GM10248 (cell line): ENCODE measurements at regions not wholly inside any gene's neighbourhood (a gene's known extent, or its start where the extent isn't known, plus 50 kb on each side); places are given as distances from the start of the nearest gene placed in this dataset.

Experiments used
- CTCF ChIA-PET: fragments of 300-600 bp; sonication (Branson Sonifier 250); formaldehyde crosslinking; extraction: SDS; loops from one replicate; lab custom pipeline; 2021; ENCODE audit warnings: antibody characterized with exemption; lab: Yijun Ruan, JAX
- POLR2A ChIA-PET: fragments of 350-650 bp; sonication (Branson Sonifier 250); formaldehyde crosslinking; extraction: SDS; loops from one replicate; lab custom pipeline; 2020; ENCODE audit warnings: antibody characterized with exemption; lab: Yijun Ruan, JAX
- DNase-seq: peaks from one replicate; pipeline ENCODE4 v3.0.0; 2012; ENCODE audit errors: extremely low spot score
- TF ChIP-seq, protein P1 (sequence below): IDR thresholded peaks from 2 replicates; pipeline ENCODE4 v1.5.1; 2012; ENCODE audit warnings: mild to moderate bottlenecking, low read depth; ENCODE audit errors: extremely low read depth, missing control alignments, control extremely low read depth

DNA sequence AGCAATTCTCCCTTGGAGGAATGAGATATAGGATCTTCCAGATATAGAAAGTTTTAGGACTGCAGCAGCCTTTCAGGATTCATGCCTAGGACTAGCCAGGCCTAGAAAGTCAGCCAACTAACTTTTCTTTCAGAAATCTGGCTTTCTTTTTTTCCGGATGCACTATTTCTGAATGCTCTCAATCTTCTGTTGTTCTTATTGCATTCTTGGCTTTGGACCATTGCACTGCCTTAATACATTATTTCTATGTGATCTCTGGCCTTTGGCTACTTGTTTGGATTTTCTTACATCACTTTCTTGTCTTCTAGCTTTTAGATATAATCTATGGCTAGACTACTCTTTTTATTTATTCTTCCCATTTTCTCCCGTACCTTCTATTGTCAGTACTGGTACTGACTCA, 813.1 kb upstream of the HTR2C start:
- no peak for DNase-seq
- CTCF ChIA-PET = no interaction called here
- POLR2A ChIA-PET = no interaction called here
- TF ChIP-seq, protein P1, sequence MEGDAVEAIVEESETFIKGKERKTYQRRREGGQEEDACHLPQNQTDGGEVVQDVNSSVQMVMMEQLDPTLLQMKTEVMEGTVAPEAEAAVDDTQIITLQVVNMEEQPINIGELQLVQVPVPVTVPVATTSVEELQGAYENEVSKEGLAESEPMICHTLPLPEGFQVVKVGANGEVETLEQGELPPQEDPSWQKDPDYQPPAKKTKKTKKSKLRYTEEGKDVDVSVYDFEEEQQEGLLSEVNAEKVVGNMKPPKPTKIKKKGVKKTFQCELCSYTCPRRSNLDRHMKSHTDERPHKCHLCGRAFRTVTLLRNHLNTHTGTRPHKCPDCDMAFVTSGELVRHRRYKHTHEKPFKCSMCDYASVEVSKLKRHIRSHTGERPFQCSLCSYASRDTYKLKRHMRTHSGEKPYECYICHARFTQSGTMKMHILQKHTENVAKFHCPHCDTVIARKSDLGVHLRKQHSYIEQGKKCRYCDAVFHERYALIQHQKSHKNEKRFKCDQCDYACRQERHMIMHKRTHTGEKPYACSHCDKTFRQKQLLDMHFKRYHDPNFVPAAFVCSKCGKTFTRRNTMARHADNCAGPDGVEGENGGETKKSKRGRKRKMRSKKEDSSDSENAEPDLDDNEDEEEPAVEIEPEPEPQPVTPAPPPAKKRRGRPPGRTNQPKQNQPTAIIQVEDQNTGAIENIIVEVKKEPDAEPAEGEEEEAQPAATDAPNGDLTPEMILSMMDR = no peak

DNA sequence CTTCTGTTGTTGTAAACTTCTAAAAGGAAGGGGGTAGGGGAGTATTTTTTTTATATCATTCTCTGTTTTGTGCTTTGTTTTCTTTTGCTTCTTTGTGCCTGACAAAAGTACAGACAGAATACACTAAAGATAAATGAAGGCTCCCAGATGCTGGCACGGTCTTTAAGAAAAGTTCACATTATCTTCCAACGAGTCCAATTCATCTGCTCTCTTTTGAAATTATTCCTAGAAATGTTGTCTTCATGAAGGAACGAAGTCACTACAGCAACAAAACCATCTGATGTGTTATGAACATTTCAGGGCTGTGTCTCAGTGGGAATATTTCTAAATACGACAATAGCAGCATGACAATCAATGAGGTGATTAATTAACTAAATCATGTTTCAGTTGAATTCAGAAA, 813.8 kb upstream of the HTR2C start:
- DNase-seq = no peak
- CTCF ChIA-PET = no interaction called here
- POLR2A ChIA-PET = no interaction called here
- TF ChIP-seq, protein P1 = no peak

DNA sequence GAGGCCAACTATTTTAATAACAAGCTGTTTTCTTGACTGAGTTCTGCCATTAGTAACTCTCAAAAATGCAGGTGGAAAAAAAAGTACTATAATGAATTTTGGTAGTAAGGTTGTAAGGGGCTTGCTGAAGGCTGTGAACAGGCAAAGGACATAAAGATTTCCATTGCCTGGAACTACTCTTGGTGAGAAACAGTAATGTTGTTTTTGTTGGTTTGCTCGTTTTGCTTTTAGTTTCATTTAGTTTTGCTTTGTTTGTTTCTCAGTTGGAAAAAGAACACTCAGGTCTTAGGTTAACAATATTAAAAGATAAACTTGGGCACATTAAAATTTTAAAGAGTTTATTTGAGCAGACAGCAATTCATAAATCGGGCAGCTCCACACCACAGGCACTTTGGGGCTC, 824.5 kb upstream of the HTR2C start:
- ChIA-PET POLR2A (no interaction called here), CTCF (no interaction called here)

DNA sequence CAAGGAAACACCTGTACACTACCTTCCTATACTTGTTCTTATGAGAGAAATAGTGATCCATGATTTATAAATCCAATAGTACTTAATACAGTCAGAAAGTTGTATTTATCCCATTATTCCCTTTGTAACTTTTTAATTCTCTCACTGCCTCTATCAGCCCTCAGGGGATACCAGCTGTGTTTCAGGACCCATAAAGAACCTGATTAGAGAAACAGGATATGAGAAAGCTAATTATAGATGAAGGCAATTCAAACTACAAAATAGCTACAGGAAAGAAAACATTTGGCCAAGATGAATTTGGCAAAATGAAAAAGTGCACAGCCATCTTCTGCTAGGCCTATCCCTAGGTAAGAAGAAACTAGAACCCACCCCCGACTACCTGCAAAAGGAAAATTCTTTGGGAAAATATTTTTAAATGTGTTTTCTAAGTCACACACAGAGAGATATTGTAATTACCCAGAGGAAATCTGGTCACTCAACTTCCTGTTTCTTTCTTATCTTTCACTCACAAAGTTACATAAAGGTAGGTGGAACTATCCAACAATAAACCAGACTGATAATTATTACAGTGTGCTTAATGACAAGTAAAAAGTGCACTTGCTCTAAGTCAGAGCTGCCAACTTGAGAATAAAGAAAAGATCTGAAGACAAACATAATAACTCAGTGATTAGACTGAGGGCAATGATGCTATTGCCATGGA, 836.5 kb upstream of the HTR2C start:
- ChIA-PET CTCF (no interaction called here), POLR2A (no interaction called here)
- TF ChIP-seq, protein P1 = no peak
- no peak for DNase-seq

More for the DNA sequence above, 824.5 kb upstream of the HTR2C start:
- DNase-seq = no peak
- TF ChIP-seq, protein P1 = no peak

DNA sequence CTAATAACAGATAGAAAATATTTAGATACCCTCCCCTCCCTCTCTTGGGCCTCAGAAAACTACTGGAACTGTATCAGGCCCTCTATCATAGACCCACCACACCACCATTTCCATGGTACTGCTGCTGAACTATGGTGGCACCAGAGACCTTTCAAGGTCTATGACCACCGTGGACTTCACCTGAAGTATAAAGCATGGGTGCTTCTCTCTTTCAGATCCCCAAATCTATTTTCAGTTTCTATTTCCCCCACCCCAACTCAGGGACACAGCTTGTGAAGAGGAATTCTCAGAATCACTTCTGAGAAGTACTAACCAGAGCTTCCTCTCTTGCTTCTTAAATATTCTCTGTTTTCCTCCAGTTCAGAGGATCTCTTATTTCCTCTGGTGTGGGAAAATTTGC, 840.8 kb upstream of the HTR2C start:
- ChIA-PET CTCF (interaction anchor here (1.0 kb wide), 1 partner anchor 10 kb away, joined by 3 read pairs; no protein-coding TSS in a partner anchor), POLR2A (no interaction called here)
- DNase-seq = no peak
- TF ChIP-seq, protein P1 = no peak

DNA sequence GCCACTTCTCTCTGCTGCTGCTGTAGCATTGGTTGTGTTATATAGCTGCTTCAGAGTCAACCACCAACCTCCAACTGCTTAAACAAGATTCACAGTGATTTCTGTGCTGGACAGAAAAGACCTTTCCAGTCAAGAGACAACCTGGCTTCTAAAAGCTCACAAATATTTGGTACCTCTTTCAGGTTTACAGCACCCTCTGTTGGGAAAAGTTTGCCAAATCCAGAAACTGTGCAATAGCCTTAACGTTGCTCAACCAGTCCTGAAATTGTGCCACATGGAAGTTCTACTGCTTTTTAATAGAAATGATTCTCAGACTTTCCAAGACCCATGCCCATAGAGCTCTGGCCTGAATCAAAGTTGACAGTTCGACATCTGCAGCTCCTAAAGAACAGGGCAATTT, 842.1 kb upstream of the HTR2C start:
- no peak for DNase-seq
- POLR2A ChIA-PET = no interaction called here
- TF ChIP-seq, protein P1 = no peak
- CTCF ChIA-PET = no interaction called here
